ENCODE measurements at regions not wholly inside any gene's neighbourhood (a gene's known extent, or its start where the extent isn't known, plus 50 kb on each side); places are given as distances from the start of the nearest gene placed in this dataset.

DNA sequence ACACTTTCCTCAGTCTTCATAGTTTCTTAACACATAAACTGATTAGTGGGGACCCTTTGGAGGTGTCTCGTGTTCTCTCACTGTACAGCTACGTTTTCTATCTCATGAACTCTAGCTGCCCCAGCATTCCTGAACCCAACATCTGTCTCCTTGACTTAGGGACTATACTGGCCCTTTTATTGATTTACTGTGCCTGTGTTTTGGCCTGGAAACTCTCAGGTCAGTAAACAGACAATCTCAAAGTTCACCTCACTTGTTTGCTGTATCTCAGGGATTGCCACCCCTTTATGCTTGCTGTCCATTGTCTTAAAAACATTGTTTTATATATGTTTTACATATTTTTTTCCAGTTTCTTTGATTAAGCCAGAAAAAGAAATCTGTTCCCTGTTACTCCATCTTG is 222.8 kb downstream of the FAM170A start:
- TF ChIP-seq TAF7 (tag; IDR thresholded peaks at IDR 0.05) (no peak), POLR2AphosphoS5 (IDR thresholded peaks at IDR 0.05; ENCODE audit: control insufficient read depth, insufficient read depth, low read depth, low read length) (no peak)
- TF ChIP-seq, protein P1, sequence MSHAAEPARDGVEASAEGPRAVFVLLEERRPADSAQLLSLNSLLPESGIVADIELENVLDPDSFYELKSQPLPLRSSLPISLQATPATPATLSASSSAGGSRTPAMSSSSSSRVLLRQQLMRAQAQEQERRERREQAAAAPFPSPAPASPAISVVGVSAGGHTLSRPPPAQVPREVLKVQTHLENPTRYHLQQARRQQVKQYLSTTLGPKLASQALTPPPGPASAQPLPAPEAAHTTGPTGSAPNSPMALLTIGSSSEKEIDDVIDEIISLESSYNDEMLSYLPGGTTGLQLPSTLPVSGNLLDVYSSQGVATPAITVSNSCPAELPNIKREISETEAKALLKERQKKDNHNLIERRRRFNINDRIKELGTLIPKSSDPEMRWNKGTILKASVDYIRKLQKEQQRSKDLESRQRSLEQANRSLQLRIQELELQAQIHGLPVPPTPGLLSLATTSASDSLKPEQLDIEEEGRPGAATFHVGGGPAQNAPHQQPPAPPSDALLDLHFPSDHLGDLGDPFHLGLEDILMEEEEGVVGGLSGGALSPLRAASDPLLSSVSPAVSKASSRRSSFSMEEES (CRISPR knock-in tag; IDR thresholded peaks at IDR 0.05) = no peak
- TF ChIP-seq, protein P2, sequence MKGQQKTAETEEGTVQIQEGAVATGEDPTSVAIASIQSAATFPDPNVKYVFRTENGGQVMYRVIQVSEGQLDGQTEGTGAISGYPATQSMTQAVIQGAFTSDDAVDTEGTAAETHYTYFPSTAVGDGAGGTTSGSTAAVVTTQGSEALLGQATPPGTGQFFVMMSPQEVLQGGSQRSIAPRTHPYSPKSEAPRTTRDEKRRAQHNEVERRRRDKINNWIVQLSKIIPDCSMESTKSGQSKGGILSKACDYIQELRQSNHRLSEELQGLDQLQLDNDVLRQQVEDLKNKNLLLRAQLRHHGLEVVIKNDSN (CRISPR knock-in tag; IDR thresholded peaks at IDR 0.05) = no peak

Measured in K562 (cell line).